ENCODE measurements at regions not wholly inside any gene's neighbourhood (a gene's known extent, or its start where the extent isn't known, plus 50 kb on each side); places are given as distances from the start of the nearest gene placed in this dataset.
"Not testable (repeated sequence)": the region's sequence is repeated elsewhere in the genome, so short reads cannot be mapped to it uniquely, and the experiment has no call there.

GRCh38 chr1:95297906-95298305 is 63.9 kb downstream of the RWDD3 start:
- DNase-seq (ENCODE audit: low spot score): not testable (repeated sequence)

GRCh38 chr1:95301091-95301490 is 67.1 kb downstream of the RWDD3 start:
- DNase-seq (ENCODE audit: low spot score): no peak

GRCh38 chr1:95301614-95302013 is 67.6 kb downstream of the RWDD3 start:
- no peak for DNase-seq (ENCODE audit: low spot score)

- DNase-seq (ENCODE audit: low spot score): no peak
Measured at GRCh38 chr1:95304803-95305202, 70.8 kb downstream of the RWDD3 start.

- DNase-seq (ENCODE audit: low spot score): no peak
Measured at GRCh38 chr1:95308276-95309030, 74.4 kb downstream of the RWDD3 start.

- no peak for DNase-seq (ENCODE audit: low spot score)
Measured at GRCh38 chr1:95309031-95309471, 75.0 kb downstream of the RWDD3 start.

GRCh38 chr1:95311014-95311413 is 77.0 kb downstream of the RWDD3 start:
- DNase-seq (ENCODE audit: low spot score): no peak

- DNase-seq (ENCODE audit: low spot score): no peak
Measured at GRCh38 chr1:95311762-95312161, 77.8 kb downstream of the RWDD3 start.

DNA sequence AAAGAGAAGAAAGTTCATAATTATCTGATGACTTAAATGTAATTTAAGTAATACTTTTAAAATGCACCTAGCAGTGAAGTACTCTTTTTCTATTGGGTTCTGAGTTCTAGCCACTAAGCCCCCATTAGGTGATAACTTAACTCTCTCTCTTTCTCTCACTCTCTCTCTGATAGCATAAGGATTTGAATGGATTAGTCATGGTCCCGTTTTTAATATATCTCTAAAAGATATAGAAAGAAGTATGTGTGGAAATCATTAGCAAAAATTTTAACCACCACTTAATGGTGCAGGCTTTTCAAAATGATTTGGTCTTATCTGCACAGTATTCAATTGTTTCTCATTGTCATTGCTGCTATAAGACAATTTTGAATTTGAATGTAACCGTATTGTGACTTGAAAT is 78.2 kb downstream of the RWDD3 start:
- no peak for DNase-seq (ENCODE audit: low spot score)

GRCh38 chr1:95313527-95313926 is 79.5 kb downstream of the RWDD3 start:
- no peak for DNase-seq (ENCODE audit: low spot score)

GRCh38 chr1:95321531-95321930 is 87.5 kb downstream of the RWDD3 start:
- no peak for DNase-seq (ENCODE audit: low spot score)

DNA sequence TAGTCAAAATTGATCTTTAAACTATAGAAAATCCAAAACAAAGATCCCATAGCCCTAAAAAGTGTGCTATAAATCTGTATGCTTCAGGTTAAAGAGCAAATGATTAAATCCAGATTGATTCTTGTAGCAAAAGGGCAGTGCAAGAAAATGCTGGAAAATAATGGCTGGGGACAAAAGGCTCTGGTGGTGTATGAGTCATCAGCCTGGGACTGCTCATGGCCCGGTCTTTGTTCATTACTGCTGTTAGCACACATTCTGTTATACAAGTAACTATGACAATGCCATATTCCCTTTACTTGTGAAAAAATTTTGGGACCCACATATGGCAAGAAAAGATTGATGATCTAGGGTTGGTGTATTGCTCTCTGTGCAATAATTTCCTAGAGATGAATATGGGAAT is 89.1 kb downstream of the RWDD3 start:
- no peak for DNase-seq (ENCODE audit: low spot score)

DNA sequence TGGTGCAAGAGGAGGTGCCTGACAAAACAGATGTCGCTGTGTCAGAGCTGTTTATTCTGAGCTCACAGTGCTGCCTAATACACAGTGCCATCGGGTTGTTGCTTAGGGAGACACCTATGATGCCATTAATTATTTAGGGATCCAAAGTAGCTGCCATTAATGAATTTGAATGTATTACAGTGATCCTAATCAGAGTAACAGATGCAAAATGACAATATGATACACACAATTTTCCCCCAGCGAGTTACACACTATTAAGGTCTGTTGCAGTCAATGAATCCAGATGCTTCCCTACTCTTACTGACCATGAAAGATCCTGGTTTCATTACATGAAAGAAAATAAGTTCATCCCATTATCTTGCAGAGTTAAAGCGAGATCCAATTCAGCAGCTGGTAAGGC is 91.3 kb downstream of the RWDD3 start:
- no peak for DNase-seq (ENCODE audit: low spot score)

DNA sequence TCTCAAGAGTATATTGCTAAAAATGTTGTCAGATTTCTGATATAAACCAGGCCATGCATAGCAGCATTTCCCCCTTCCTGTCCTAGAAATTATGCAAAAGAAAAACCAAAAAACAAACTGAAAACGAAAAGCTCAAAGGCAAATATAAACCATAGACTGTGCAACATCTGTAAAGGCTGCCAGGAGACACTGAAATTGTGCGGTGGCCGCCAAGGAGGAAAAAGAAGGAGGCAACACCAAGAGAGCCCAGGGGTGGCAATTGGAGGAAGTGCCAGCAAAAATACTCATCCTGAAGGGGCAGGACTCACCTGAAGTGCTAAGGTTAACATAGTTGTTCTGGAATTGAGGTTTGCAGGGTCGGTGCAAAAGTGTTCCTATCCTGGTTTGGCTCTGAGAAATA is 92.0 kb downstream of the RWDD3 start:
- no peak for DNase-seq (ENCODE audit: low spot score)

GRCh38 chr1:95332754-95333153 is 98.7 kb downstream of the RWDD3 start:
- DNase-seq (ENCODE audit: low spot score): no peak

DNA sequence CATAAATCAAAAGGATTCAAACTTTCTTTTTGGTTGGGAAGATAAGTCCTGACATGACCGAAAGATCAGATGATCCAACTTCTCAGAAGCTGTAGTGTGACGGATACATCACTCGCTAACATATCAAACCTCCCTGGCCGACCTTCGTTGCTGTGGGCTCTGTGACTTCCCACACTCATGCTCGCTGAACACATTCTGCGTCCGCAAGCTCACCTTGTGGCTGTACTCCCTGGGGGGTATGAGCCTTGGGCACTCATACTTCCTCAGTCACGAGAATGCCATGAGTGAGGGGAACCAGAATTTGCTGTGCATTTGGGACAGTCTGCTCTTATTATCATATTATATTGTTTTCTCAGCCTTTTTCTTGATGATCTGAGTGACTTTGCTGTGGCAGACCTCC is 105.4 kb downstream of the RWDD3 start:
- no peak for DNase-seq (ENCODE audit: low spot score)

DNA sequence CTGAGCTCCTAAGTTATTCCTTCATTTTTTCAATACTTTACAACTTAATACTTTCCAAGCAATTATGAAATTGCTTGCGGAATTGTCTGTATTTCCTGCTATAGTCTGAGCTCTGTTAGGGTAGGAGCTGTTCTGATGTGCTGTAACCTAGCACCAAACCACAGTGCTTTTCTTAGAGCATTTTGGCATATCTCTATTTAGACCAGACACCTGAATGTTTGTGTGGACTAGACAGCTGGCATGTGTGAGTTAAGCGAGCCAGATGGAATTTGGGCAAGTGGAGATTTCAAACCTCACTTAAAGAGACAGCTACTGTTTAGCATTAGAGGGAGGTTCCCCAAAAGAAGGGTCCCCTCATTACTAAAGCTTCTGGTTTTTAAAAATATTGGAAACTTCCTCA is 106.1 kb downstream of the RWDD3 start:
- no peak for DNase-seq (ENCODE audit: low spot score)

DNA sequence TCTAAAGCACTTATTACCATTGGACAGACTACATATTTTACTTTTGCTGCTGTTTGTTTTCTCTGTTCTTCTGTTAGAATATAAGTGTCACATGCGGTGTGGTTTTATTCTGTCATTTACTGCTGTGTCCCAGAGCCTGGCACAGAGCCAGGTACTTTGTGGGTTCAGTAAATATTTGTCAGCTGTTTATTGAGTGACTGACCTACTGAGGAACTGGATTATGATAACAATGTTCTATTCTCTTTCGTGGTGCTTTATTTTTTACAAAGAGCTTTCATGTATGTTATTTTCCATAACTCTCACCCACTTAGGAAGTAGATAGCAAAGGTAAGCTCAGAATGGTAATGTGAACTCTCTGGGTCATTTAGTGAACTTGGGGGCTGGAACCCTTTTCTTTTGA is 118.8 kb downstream of the RWDD3 start:
- no peak for DNase-seq (ENCODE audit: low spot score)

DNA sequence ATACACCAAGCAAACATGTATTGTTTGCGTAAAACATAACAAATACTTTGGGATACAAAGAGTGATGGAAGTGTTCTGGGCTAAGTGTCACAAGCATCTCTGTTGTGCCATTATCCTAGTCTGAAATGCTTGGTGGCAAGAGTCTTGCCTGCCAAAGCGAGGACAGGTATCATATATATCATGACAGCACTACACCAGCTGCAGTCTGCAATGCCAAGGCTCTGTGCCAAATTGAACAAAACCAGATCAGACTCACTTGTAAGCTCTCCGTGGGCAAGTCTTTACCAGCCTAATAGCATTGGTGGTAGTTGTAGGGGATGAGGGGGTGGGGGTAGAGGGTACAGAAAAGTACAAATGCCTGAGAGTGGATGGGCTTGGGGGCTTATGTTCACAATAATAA is 119.2 kb downstream of the RWDD3 start:
- no peak for DNase-seq (ENCODE audit: low spot score)

GRCh38 chr1:95364546-95364945 is 130.5 kb downstream of the RWDD3 start:
- DNase-seq (ENCODE audit: low spot score): no peak

GRCh38 chr1:95366498-95366897 is 132.5 kb downstream of the RWDD3 start:
- DNase-seq (ENCODE audit: low spot score): no peak

- no peak for DNase-seq (ENCODE audit: low spot score)
Measured at GRCh38 chr1:95368178-95368577, 134.2 kb downstream of the RWDD3 start.

DNA sequence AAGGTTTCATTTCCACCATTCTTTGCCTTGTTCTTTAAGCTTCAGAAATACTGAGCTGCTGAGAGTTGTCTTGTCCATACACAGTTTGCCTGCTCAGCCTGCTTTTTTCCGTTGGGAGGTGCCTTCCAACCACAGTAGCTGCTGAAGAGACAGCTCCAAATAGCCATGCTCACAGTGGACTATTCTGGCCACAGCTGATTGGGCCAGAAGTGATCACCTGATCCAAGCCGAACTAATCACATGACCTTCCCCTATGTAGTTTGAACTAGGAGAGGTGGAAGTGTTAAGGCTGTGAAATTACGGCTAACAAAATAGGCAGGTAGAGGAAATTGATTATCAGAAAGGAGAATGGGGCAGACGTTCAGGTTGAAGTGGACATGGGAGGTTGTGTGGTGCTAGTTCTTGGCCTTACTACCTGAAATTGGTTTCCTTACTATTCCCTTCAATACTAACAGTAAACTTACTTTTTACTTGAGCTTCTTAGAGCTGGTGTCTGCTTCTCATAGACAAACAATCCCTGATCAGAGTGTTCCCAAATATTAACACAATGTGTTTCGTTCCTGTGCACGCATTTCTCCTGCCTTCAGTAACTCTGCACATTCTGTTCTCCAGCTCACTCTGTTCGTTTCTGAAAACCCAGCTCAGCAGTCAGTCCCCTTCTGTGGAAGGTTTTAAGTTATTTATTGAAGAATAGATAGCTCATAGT is 136.1 kb downstream of the RWDD3 start:
- no peak for DNase-seq (ENCODE audit: low spot score)
